NCI-H2196 (cell line): ENCODE measurements at regions not wholly inside any gene's neighbourhood (a gene's known extent, or its start where the extent isn't known, plus 50 kb on each side); places are given as distances from the start of the nearest gene placed in this dataset.
"Not testable (repeated sequence)": the region's sequence is repeated elsewhere in the genome, so short reads cannot be mapped to it uniquely, and the experiment has no call there.

Experiments
- DNase-seq: peaks from one replicate; lab custom pipeline; 2025; ENCODE audit not compliant: unreplicated experiment; lab: John Stamatoyannopoulos, UW

- DNase-seq: no peak
Observed at GRCh38 chr5:165309446-165309845, 1804.0 kb downstream of the MAT2B start.

- no peak for DNase-seq
Observed at GRCh38 chr5:165310031-165310430, 1804.6 kb downstream of the MAT2B start.

- no peak for DNase-seq
Observed at GRCh38 chr5:165321912-165322311, 1816.5 kb downstream of the MAT2B start.

- DNase-seq: no peak
Observed at GRCh38 chr5:165325221-165325620, 1819.8 kb downstream of the MAT2B start.

GRCh38 chr5:165327631-165328030 lies 1822.2 kb downstream of the MAT2B start:
- DNase-seq: no peak

GRCh38 chr5:165328846-165329245 lies 1823.4 kb downstream of the MAT2B start:
- no peak for DNase-seq

GRCh38 chr5:165333623-165334022 lies 1828.2 kb downstream of the MAT2B start:
- no peak for DNase-seq

GRCh38 chr5:165334201-165334600 lies 1828.8 kb downstream of the MAT2B start:
- no peak for DNase-seq

GRCh38 chr5:165349735-165350134 lies 1844.3 kb downstream of the MAT2B start:
- no peak for DNase-seq

GRCh38 chr5:165351342-165351741 lies 1845.9 kb downstream of the MAT2B start:
- no peak for DNase-seq

- no peak for DNase-seq
Observed at GRCh38 chr5:165360366-165360765, 1854.9 kb downstream of the MAT2B start.

GRCh38 chr5:165360784-165361542 lies 1855.5 kb downstream of the MAT2B start:
- no peak for DNase-seq

- DNase-seq: no peak
Observed at GRCh38 chr5:165370233-165370632, 1864.8 kb downstream of the MAT2B start.

GRCh38 chr5:165370794-165371193 lies 1865.4 kb downstream of the MAT2B start:
- no peak for DNase-seq

- DNase-seq: no peak
Observed at GRCh38 chr5:165375201-165375600, 1869.8 kb downstream of the MAT2B start.

- DNase-seq: no peak
Observed at GRCh38 chr5:165393839-165394238, 1888.4 kb downstream of the MAT2B start.

- DNase-seq: no peak
Observed at GRCh38 chr5:165397516-165397915, 1892.1 kb downstream of the MAT2B start.

GRCh38 chr5:165400086-165400485 lies 1894.7 kb downstream of the MAT2B start:
- DNase-seq: no peak

GRCh38 chr5:165404917-165405316 lies 1899.5 kb downstream of the MAT2B start:
- no peak for DNase-seq

- no peak for DNase-seq
Observed at GRCh38 chr5:165405340-165405739, 1899.9 kb downstream of the MAT2B start.

- no peak for DNase-seq
Observed at GRCh38 chr5:165407352-165407751, 1901.9 kb downstream of the MAT2B start.

- DNase-seq: no peak
Observed at GRCh38 chr5:165410476-165410875, 1905.1 kb downstream of the MAT2B start.

- not testable (repeated sequence) for DNase-seq
Observed at GRCh38 chr5:165411532-165411931, 1906.1 kb downstream of the MAT2B start.
